Mesendoderm (in vitro differentiated cells): ENCODE measurements at regions not wholly inside any gene's neighbourhood (a gene's known extent, or its start where the extent isn't known, plus 50 kb on each side); places are given as distances from the start of the nearest gene placed in this dataset.

Experiments
- DNase-seq: peaks from one replicate; pipeline ENCODE4 v3.0.0; 2013
- H2AK5ac ChIP-seq: 2 replicates; pipeline ENCODE4 v1.6.1; 2013; ENCODE audit warnings: low read length, inconsistent platforms
- H2BK120ac ChIP-seq: 2 replicates; pipeline ENCODE4 v1.6.1; 2013; ENCODE audit warnings: low read depth, mild to moderate bottlenecking, low read length, moderate library complexity, mixed read lengths
- H2BK15ac ChIP-seq: replicated peaks from 2 replicates; pipeline ENCODE4 v1.6.1; 2013; ENCODE audit warnings: low read depth, mild to moderate bottlenecking, moderate library complexity
- H2BK5ac ChIP-seq: 2 replicates; pipeline ENCODE4 v1.6.1; 2013; ENCODE audit warnings: low read length, inconsistent platforms
- H3K18ac ChIP-seq: 2 replicates; pipeline ENCODE4 v1.6.1; 2013; ENCODE audit warnings: mild to moderate bottlenecking, low read length, mixed read lengths
- H3K23ac ChIP-seq: one replicate; pipeline ENCODE4 v1.6.1; 2013; ENCODE audit warnings: low read length
- H3K27ac ChIP-seq: 2 replicates; pipeline ENCODE4 v1.5.1; 2013; ENCODE audit warnings: low read depth, mild to moderate bottlenecking, inconsistent platforms, low read length, moderate library complexity
- H3K27me3 ChIP-seq: 2 replicates; pipeline ENCODE4 v1.6.1; 2013; ENCODE audit warnings: low read length, control low read depth, mild to moderate bottlenecking, inconsistent platforms; ENCODE audit not compliant: insufficient read depth, poor library complexity
- H3K36me3 ChIP-seq: 2 replicates; pipeline ENCODE4 v1.6.1; 2013; ENCODE audit warnings: low read length, inconsistent platforms; ENCODE audit not compliant: control insufficient read depth, insufficient read depth
- H3K4ac ChIP-seq: one replicate; pipeline ENCODE4 v1.6.1; 2013; ENCODE audit warnings: low read depth, mild to moderate bottlenecking, low read length, moderate library complexity
- H3K4me1 ChIP-seq: 2 replicates; pipeline ENCODE4 v1.6.1; 2013; ENCODE audit warnings: low read depth, low read length, inconsistent platforms; ENCODE audit not compliant: control insufficient read depth
- H3K4me2 ChIP-seq: 2 replicates; pipeline ENCODE4 v1.6.1; 2013; ENCODE audit warnings: low read length
- H3K4me3 ChIP-seq: 2 replicates; pipeline ENCODE4 v1.5.1; 2013; ENCODE audit warnings: mild to moderate bottlenecking, low read length
- H3K56ac ChIP-seq: one replicate; pipeline ENCODE4 v1.6.1; 2013; ENCODE audit warnings: low read length
- H3K79me1 ChIP-seq: 2 replicates; pipeline ENCODE4 v1.6.1; 2013; ENCODE audit warnings: low read length, inconsistent platforms
- H3K79me2 ChIP-seq: 2 replicates; pipeline ENCODE4 v1.6.1; 2013; ENCODE audit warnings: mild to moderate bottlenecking, low read length; ENCODE audit not compliant: control insufficient read depth, insufficient read depth
- H3K9ac ChIP-seq: 2 replicates; pipeline ENCODE4 v1.6.1; 2013; ENCODE audit warnings: low read length, inconsistent platforms
- H4K5ac ChIP-seq: one replicate; pipeline ENCODE4 v1.6.1; 2013; ENCODE audit warnings: low read length
- H4K8ac ChIP-seq: one replicate; pipeline ENCODE4 v1.6.1; 2013; ENCODE audit warnings: low read depth, mild to moderate bottlenecking, control low read depth, low read length, moderate library complexity
- WGBS: extraction: QIAGEN DNeasy Blood & Tissue Kit; methylation state at CpG from one replicate; pipeline ENCODE4 v1.1.7; 2013; ENCODE audit warnings: low lambda C conversion rate, missing lambda C conversion rate; ENCODE audit not compliant: insufficient coverage; ENCODE audit errors: extremely low coverage; 5-methylcytosine and 5-hydroxymethylcytosine counted together

- no peaks in the 10 kb centered on the region for H3K27me3 ChIP-seq
- H3K9ac ChIP-seq: no peak overlapping the region
- H3K4me3 ChIP-seq: no peak overlapping the region
- H3K27ac ChIP-seq: no peak overlapping the region
- H3K79me2 ChIP-seq: no peaks in the 10 kb centered on the region
- no peak overlapping the region for H2BK120ac ChIP-seq
- no peak overlapping the region for H3K4ac ChIP-seq
- H3K18ac ChIP-seq: no peak overlapping the region
- no peaks in the 10 kb centered on the region for H3K4me1 ChIP-seq
- peak; percentile 27 for DNase-seq
- no peak overlapping the region for H3K4me2 ChIP-seq
- H3K23ac ChIP-seq: no peak overlapping the region
- H3K56ac ChIP-seq: no peak overlapping the region
- no peak overlapping the region for H2AK5ac ChIP-seq
- H3K36me3 ChIP-seq: no peaks in the 10 kb centered on the region
- no peaks in the 10 kb centered on the region for H3K79me1 ChIP-seq
- WGBS: no CpG with 5 or more reads among the region's 5 CpGs
- no peak overlapping the region for H4K8ac ChIP-seq
- no peak overlapping the region for H4K5ac ChIP-seq
- H2BK15ac ChIP-seq: no peak overlapping the region
- no peak overlapping the region for H2BK5ac ChIP-seq
Observed at GRCh38 chr5:90020575-90021538, 388.7 kb downstream of the CETN3 start.

DNA sequence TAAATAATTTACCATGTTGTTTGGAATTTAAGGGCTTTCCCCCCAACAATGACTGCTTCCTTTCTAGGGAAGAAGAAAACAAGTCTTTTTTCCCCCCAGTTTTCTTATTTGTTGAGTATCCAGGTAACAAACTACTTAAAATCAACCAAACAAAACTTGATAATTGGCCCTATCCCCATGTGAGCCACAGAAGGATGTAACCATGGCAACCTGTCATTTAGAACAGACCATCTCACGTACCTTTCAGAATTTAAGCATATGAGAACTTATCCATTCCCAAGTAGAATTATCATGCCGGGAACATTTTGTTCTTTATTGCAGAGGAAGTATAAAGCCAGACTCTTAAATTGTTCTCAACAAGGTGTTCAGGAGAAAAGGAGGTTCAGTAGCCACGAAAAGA is 392.3 kb downstream of the CETN3 start:
- peak; percentile 61 for DNase-seq
- no peak overlapping the region for H3K18ac ChIP-seq
- no CpG with 5 or more reads among the region's 3 CpGs for WGBS
- H3K4ac ChIP-seq: no peak overlapping the region
- no peak overlapping the region for H2BK120ac ChIP-seq
- no peak overlapping the region for H3K4me2 ChIP-seq
- H4K8ac ChIP-seq: no peak overlapping the region
- no peak overlapping the region for H3K27ac ChIP-seq
- H3K4me1 ChIP-seq: peaks cover 2% of the 10 kb centered on the region
- no peaks in the 10 kb centered on the region for H3K79me2 ChIP-seq
- no peak overlapping the region for H2BK15ac ChIP-seq
- H3K9ac ChIP-seq: no peak overlapping the region
- no peak overlapping the region for H3K4me3 ChIP-seq
- no peak overlapping the region for H2BK5ac ChIP-seq
- no peak overlapping the region for H2AK5ac ChIP-seq
- H3K36me3 ChIP-seq: no peaks in the 10 kb centered on the region
- no peaks in the 10 kb centered on the region for H3K79me1 ChIP-seq
- no peak overlapping the region for H3K56ac ChIP-seq
- H3K27me3 ChIP-seq: no peaks in the 10 kb centered on the region
- no peak overlapping the region for H4K5ac ChIP-seq
- H3K23ac ChIP-seq: no peak overlapping the region

DNA sequence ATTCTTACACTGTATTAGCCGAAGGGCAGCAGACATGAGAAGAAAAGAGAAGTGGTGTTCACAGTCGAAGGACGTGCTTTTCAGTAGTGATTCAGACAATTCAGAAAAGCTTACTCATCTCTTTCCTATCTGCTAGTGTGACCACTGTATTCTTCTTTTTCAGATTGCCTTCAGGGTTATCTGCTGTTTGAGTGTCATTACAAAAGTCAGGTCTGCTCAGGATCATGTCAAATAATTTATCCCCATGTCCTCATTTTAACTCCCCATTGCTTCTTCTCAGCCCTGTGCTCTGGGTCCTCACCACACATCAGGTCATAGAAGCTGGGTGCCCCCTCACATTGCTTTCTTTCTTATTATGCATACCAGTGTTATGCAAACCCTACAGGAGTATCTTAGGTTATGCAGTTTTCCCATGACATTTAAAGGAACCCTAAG is 394.0 kb downstream of the CETN3 start:
- H2BK15ac ChIP-seq: no peak overlapping the region
- H3K79me1 ChIP-seq: no peaks in the 10 kb centered on the region
- H3K79me2 ChIP-seq: no peaks in the 10 kb centered on the region
- H3K4ac ChIP-seq: no peak overlapping the region
- no peak overlapping the region for H2BK120ac ChIP-seq
- H3K27me3 ChIP-seq: no peaks in the 10 kb centered on the region
- H2BK5ac ChIP-seq: no peak overlapping the region
- no peak overlapping the region for H3K23ac ChIP-seq
- no peak overlapping the region for H4K8ac ChIP-seq
- H4K5ac ChIP-seq: no peak overlapping the region
- no peak overlapping the region for H2AK5ac ChIP-seq
- no peak overlapping the region for H3K27ac ChIP-seq
- no peak overlapping the region for H3K9ac ChIP-seq
- no peak overlapping the region for H3K4me3 ChIP-seq
- H3K4me1 ChIP-seq: peaks cover 2% of the 10 kb centered on the region
- DNase-seq: peak; percentile 74
- no peak overlapping the region for H3K18ac ChIP-seq
- no peak overlapping the region for H3K4me2 ChIP-seq
- WGBS: no CpG with 5 or more reads among the region's 3 CpGs
- H3K56ac ChIP-seq: no peak overlapping the region
- no peaks in the 10 kb centered on the region for H3K36me3 ChIP-seq

DNA sequence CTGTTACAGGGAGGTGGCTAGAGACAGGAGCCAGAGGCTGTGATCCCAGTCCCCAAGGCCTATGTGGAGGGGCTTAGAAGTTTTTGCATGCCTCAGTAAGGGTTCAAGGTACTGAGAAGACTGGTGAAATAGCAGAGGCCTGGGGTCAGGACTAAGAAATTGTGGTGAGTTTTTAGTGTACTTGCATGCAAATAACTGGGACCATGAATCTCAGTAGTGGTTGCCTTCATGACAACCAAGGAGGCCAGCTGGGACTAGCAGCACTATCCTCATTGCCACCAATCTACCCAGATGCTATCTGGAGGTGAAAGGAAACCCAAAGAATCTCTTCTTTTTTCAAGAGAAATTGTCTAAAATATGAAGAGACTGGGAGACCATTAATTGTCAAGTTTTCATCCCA is 395.1 kb downstream of the CETN3 start:
- Histone ChIP-seq H3K27me3 (no peaks in the 10 kb centered on the region), H3K27ac (no peak overlapping the region), H3K79me2 (no peaks in the 10 kb centered on the region), H3K23ac (no peak overlapping the region), H4K5ac (no peak overlapping the region), H4K8ac (no peak overlapping the region), H2BK5ac (no peak overlapping the region), H2BK120ac (no peak overlapping the region), H3K4me1 (peaks cover 2% of the 10 kb centered on the region), H3K79me1 (no peaks in the 10 kb centered on the region), H2AK5ac (no peak overlapping the region), H3K56ac (no peak overlapping the region), H3K18ac (no peak overlapping the region), H3K4me2 (no peak overlapping the region), H3K9ac (no peak overlapping the region), H2BK15ac (no peak overlapping the region), H3K36me3 (no peaks in the 10 kb centered on the region), H3K4ac (no peak overlapping the region), H3K4me3 (no peak overlapping the region)
- no peak for DNase-seq

- no peak overlapping the region for H4K8ac ChIP-seq
- H3K79me1 ChIP-seq: no peaks in the 10 kb centered on the region
- peak overlapping the region; percentile 43 for H2AK5ac ChIP-seq
- H3K79me2 ChIP-seq: no peaks in the 10 kb centered on the region
- H3K4me2 ChIP-seq: no peak overlapping the region
- H3K4me3 ChIP-seq: no peak overlapping the region
- no peak overlapping the region for H4K5ac ChIP-seq
- no peak overlapping the region for H3K23ac ChIP-seq
- peak overlapping the region; percentile 19 for H2BK15ac ChIP-seq
- H3K56ac ChIP-seq: no peak overlapping the region
- no peaks in the 10 kb centered on the region for H3K4me1 ChIP-seq
- H3K27ac ChIP-seq: no peak overlapping the region
- no peaks in the 10 kb centered on the region for H3K36me3 ChIP-seq
- no peaks in the 10 kb centered on the region for H3K27me3 ChIP-seq
- peak overlapping the region; percentile 39 for H3K18ac ChIP-seq
- no peak overlapping the region for H2BK120ac ChIP-seq
- no CpG with 5 or more reads among the region's 2 CpGs for WGBS
- H2BK5ac ChIP-seq: no peak overlapping the region
- H3K4ac ChIP-seq: peak overlapping the region; percentile 4
- DNase-seq: peak; percentile 35
- no peak overlapping the region for H3K9ac ChIP-seq
Observed at GRCh38 chr5:90000351-90000750, 409.2 kb downstream of the CETN3 start.
